ENCODE measurements at regions not wholly inside any gene's neighbourhood (a gene's known extent, or its start where the extent isn't known, plus 50 kb on each side); places are given as distances from the start of the nearest gene placed in this dataset.

DNA sequence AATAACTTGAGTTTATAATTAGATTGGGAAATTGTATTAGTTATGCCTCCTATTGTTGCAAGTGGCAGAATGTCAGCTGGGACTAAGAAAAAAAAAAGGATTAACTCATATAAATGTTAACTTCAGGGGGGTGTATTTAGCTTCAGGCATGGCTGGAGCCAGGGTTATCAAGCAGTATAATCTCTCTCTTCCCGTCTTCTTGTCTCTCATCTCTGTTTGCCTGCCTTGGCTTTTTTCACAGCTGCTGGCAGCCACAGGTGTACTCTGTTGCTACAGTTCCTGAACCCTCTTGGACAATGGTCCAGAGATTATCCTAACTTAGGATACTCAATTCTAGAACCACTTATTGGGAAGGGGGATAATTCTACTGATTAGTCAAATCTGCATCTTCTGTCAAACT, 370.7 kb upstream of the MEX3C start:
- no peak for ATAC-seq
- Histone ChIP-seq H3K4me1 (ENCODE audit: control insufficient read depth in 1 of 2, insufficient read depth in 2 of 2, low read length in 2 of 2) (no peaks in the 10 kb centered on the region), H3K9me3 (ENCODE audit: control insufficient read depth in 1 of 2, insufficient read depth in 1 of 2, low read depth in 1 of 2, low read length in 2 of 2) (no peaks in the 10 kb centered on the region), H3K36me3 (ENCODE audit: control insufficient read depth in 1 of 2, insufficient read depth in 2 of 2, low read length in 2 of 2) (no peaks in the 10 kb centered on the region), H4K20me1 (ENCODE audit: insufficient read depth) (no peaks in the 10 kb centered on the region), H2AFZ (ENCODE audit: low read depth, low read length, poor library complexity, severe bottlenecking) (no peak overlapping the region), H3K4me3 (replicated peaks in 1 of 2; ENCODE audit: low read depth in 1 of 2, low read length in 2 of 2) (no peak overlapping the region), H3K27me3 (ENCODE audit: insufficient read depth, low read length) (no peaks in the 10 kb centered on the region), H3K27ac (ENCODE audit: low read depth, low read length) (no peak overlapping the region), H3K9me2 (ENCODE audit: insufficient read depth) (no peaks in the 10 kb centered on the region), H3K4me2 (ENCODE audit: low read length) (no peak overlapping the region), H3K9ac (ENCODE audit: low read length) (no peak overlapping the region), H3K79me2 (ENCODE audit: insufficient read depth, low read length) (no peaks in the 10 kb centered on the region)
- BruUV-seq (replicated peaks): no TSS peak
- ChIA-PET RAD21 (ENCODE audit: low non-redundant PET in 1 of 2, low total read pairs in 2 of 2, uncharacterized antibody in 2 of 2, unreplicated experiment in 2 of 2) (no interaction called here), CTCF (no interaction called here), POLR2A (no interaction called here)
- intact Hi-C loops (cut with micrococcal nuclease): no loop called here
- TF ChIP-seq TCF7L2 (IDR thresholded peaks at IDR 0.05; ENCODE audit: borderline replicate concordance, extremely low read depth, insufficient read depth, insufficient read length): no peak
- TF ChIP-seq ZNF274 (IDR thresholded peaks at IDR 0.05; ENCODE audit: low read depth, low read length): no peak
- TF ChIP-seq POLR2A (IDR thresholded peaks at IDR 0.05; ENCODE audit: borderline replicate concordance, extremely low read depth, insufficient read depth, insufficient read length): no peak
- no peak for TF ChIP-seq ZBTB33 (IDR thresholded peaks at IDR 0.05; ENCODE audit: extremely low read depth, insufficient replicate concordance, low read length)
- no peak for TF ChIP-seq CBX3 (IDR thresholded peaks at IDR 0.05; ENCODE audit: low read depth)
- no peak for TF ChIP-seq EZH2phosphoT487 (IDR thresholded peaks at IDR 0.05; ENCODE audit: borderline replicate concordance)
- TF ChIP-seq REST (IDR thresholded peaks at IDR 0.05; ENCODE audit: low read depth): no peak
- no peak for TF ChIP-seq SP1 (IDR thresholded peaks at IDR 0.05; ENCODE audit: low read depth)
- no peak for DNase-seq (ENCODE audit: low read depth, low spot score)

Measured in HCT116 (cell line).